SU-DHL-6 (cell line): ENCODE measurements at regions not wholly inside any gene's neighbourhood (a gene's known extent, or its start where the extent isn't known, plus 50 kb on each side); places are given as distances from the start of the nearest gene placed in this dataset.

ENCODE experiments used
- H2AFZ ChIP-seq: fragments of 200-600 bp; sonication (generic); 2 replicates; pipeline ENCODE4 v1.6.1; 2014; ENCODE audit warnings: low read depth, mild to moderate bottlenecking, moderate library complexity, mixed read lengths, antibody characterized with exemption, low read length; ENCODE audit not compliant: severe bottlenecking
- H3F3A ChIP-seq: fragments of 200-600 bp; shearing (Covaris generic); 2 replicates; pipeline ENCODE4 v1.6.0; 2016; ENCODE audit warnings: antibody characterized with exemption, mild to moderate bottlenecking; ENCODE audit not compliant: insufficient read depth
- H3K27ac ChIP-seq: fragments of 200-600 bp; sonication (generic); 2 replicates; pipeline ENCODE4 v1.5.1; 2016; ENCODE audit warnings: low read depth, mild to moderate bottlenecking, low read length, moderate library complexity, mixed read lengths
- H3K27me3 ChIP-seq: fragments of 200-600 bp; sonication (generic), shearing (Covaris generic); 2 replicates; pipeline ENCODE4 v1.6.0; 2014; ENCODE audit warnings: mild to moderate bottlenecking, low read length
- H3K36me3 ChIP-seq: fragments of 200-600 bp; sonication (generic); 2 replicates; pipeline ENCODE4 v1.6.1; 2014; ENCODE audit warnings: mild to moderate bottlenecking, low read length, mixed read lengths
- H3K4me2 ChIP-seq: fragments of 300-600, 200-600 bp; shearing (Covaris generic), sonication (generic); 2 replicates; pipeline ENCODE4 v1.6.0; 2014; ENCODE audit warnings: low read length, low read depth, mild to moderate bottlenecking; ENCODE audit not compliant: poor library complexity, severe bottlenecking
- H3K4me3 ChIP-seq: fragments of 200-600 bp; sonication (generic); 2 replicates; pipeline ENCODE4 v1.5.1; 2014; ENCODE audit warnings: antibody characterized with exemption, low read length, mild to moderate bottlenecking, mixed read lengths; ENCODE audit not compliant: insufficient read depth, poor library complexity, severe bottlenecking
- H3K79me2 ChIP-seq: fragments of 200-600 bp; sonication (generic); 2 replicates; pipeline ENCODE4 v1.6.1; 2014; ENCODE audit warnings: mild to moderate bottlenecking, low read length, moderate library complexity; ENCODE audit not compliant: insufficient read depth
- H3K9ac ChIP-seq: fragments of 200-600 bp; sonication (generic); 2 replicates; pipeline ENCODE4 v1.7.0; 2014; ENCODE audit warnings: mild to moderate bottlenecking, low read length
- H3K9me2 ChIP-seq: fragments of 200-600 bp; sonication (generic); replicated peaks from 2 replicates; pipeline ENCODE4 v1.6.1; 2014; ENCODE audit warnings: low read length; ENCODE audit not compliant: insufficient read depth
- H3K9me3 ChIP-seq: fragments of 200-600 bp; sonication (generic); 2 replicates; pipeline ENCODE4 v1.6.1; 2014; ENCODE audit warnings: low read length, mixed read lengths; ENCODE audit not compliant: insufficient read depth
- H4K20me1 ChIP-seq: fragments of 200-600 bp; sonication (generic); 2 replicates; pipeline ENCODE4 v1.6.1; 2014; ENCODE audit warnings: low read depth, mild to moderate bottlenecking, antibody characterized with exemption, low read length, moderate library complexity, mixed read lengths
- CTCF ChIP-seq: fragments of 200-600 bp; sonication (generic); IDR thresholded peaks from one replicate; pipeline ENCODE4 v1.5.1; 2017; ENCODE audit warnings: antibody characterized with exemption, mild to moderate bottlenecking, low read length, moderate library complexity; ENCODE audit not compliant: insufficient read depth, poor library complexity, severe bottlenecking
- EZH2phosphoT487 ChIP-seq: fragments of 200-600 bp; sonication (generic), shearing (Covaris generic); conservative IDR thresholded peaks from 2 replicates; pipeline ENCODE4 v1.6.1; 2018; ENCODE audit warnings: mild to moderate bottlenecking, antibody characterized with exemption, low read length, moderate library complexity, mixed read lengths

- H3K9ac ChIP-seq: no peak overlapping the region
- no peak overlapping the region for H3K4me3 ChIP-seq
- no peak overlapping the region for H3K4me2 ChIP-seq
- no peaks in the 10 kb centered on the region for H3K79me2 ChIP-seq
- H3F3A ChIP-seq: no peaks in the 10 kb centered on the region
- no peak overlapping the region for H3K27ac ChIP-seq
- H3K27me3 ChIP-seq: no peaks in the 10 kb centered on the region
- no peaks in the 10 kb centered on the region for H3K9me3 ChIP-seq
- no peak overlapping the region for H2AFZ ChIP-seq
- TF ChIP-seq CTCF (no peak), EZH2phosphoT487 (no peak)
- H3K9me2 ChIP-seq: no peaks in the 10 kb centered on the region
- H3K36me3 ChIP-seq: no peaks in the 10 kb centered on the region
- H4K20me1 ChIP-seq: no peaks in the 10 kb centered on the region
Observed at GRCh38 chr1:147379889-147380288, 137.4 kb downstream of the CHD1L start.

GRCh38 chr1:147384804-147385203 lies 142.3 kb downstream of the CHD1L start:
- Histone ChIP-seq H2AFZ (no peak overlapping the region), H3K79me2 (no peaks in the 10 kb centered on the region), H3F3A (no peaks in the 10 kb centered on the region), H3K4me2 (no peak overlapping the region), H3K9ac (no peak overlapping the region), H3K9me3 (no peaks in the 10 kb centered on the region), H4K20me1 (no peaks in the 10 kb centered on the region), H3K36me3 (no peaks in the 10 kb centered on the region), H3K27me3 (no peaks in the 10 kb centered on the region), H3K4me3 (no peak overlapping the region), H3K9me2 (no peaks in the 10 kb centered on the region), H3K27ac (no peak overlapping the region)
- TF ChIP-seq CTCF (no peak), EZH2phosphoT487 (no peak)

GRCh38 chr1:147388969-147389368 lies 146.5 kb downstream of the CHD1L start:
- Histone ChIP-seq H3K27ac (no peak overlapping the region), H3K9me3 (no peaks in the 10 kb centered on the region), H3F3A (no peaks in the 10 kb centered on the region), H3K27me3 (no peaks in the 10 kb centered on the region), H4K20me1 (no peaks in the 10 kb centered on the region), H3K4me3 (no peak overlapping the region), H3K9me2 (no peaks in the 10 kb centered on the region), H3K9ac (no peak overlapping the region), H3K79me2 (no peaks in the 10 kb centered on the region), H3K36me3 (no peaks in the 10 kb centered on the region), H3K4me2 (no peak overlapping the region), H2AFZ (no peak overlapping the region)
- TF ChIP-seq CTCF (no peak), EZH2phosphoT487 (no peak)
